ENCODE measurements at regions not wholly inside any gene's neighbourhood (a gene's known extent, or its start where the extent isn't known, plus 50 kb on each side); places are given as distances from the start of the nearest gene placed in this dataset.

GRCh38 chr13:73388586-73388985 is 329.8 kb downstream of the KLF5 start:
- intact Hi-C loops (cut with DNase I): no loop called here

GRCh38 chr13:73387318-73387717 is 328.5 kb downstream of the KLF5 start:
- no peak overlapping the region for H3K4me3 ChIP-seq
- H3K27ac ChIP-seq: no peak overlapping the region
- H3K4me1 ChIP-seq: no peaks in the 10 kb centered on the region
- intact Hi-C loops (cut with DNase I): no loop called here
- no peaks in the 10 kb centered on the region for H3K9me3 ChIP-seq
- DNase-seq: no peak
- no peak for TF ChIP-seq CTCF (IDR thresholded peaks at IDR 0.05)
- no peaks in the 10 kb centered on the region for H3K36me3 ChIP-seq
- H3K9ac ChIP-seq (ENCODE audit: low read depth in 2 of 2, low read length in 2 of 2): no peak overlapping the region
- H3K27me3 ChIP-seq: no peaks in the 10 kb centered on the region

More at GRCh38 chr13:73388586-73388985, 329.8 kb downstream of the KLF5 start:
- no peaks in the 10 kb centered on the region for H3K27me3 ChIP-seq
- H3K36me3 ChIP-seq: no peaks in the 10 kb centered on the region
- no peak for TF ChIP-seq CTCF (IDR thresholded peaks at IDR 0.05)
- no peaks in the 10 kb centered on the region for H3K4me1 ChIP-seq
- H3K9me3 ChIP-seq: no peaks in the 10 kb centered on the region
- DNase-seq: no peak
- H3K9ac ChIP-seq (ENCODE audit: low read depth in 2 of 2, low read length in 2 of 2): no peak overlapping the region
- no peak overlapping the region for H3K4me3 ChIP-seq
- no peak overlapping the region for H3K27ac ChIP-seq

GRCh38 chr13:73385848-73386247 is 327.0 kb downstream of the KLF5 start:
- DNase-seq: no peak
- Histone ChIP-seq H3K27ac (no peak overlapping the region), H3K36me3 (no peaks in the 10 kb centered on the region), H3K27me3 (no peaks in the 10 kb centered on the region), H3K4me1 (no peaks in the 10 kb centered on the region), H3K4me3 (no peak overlapping the region), H3K9me3 (no peaks in the 10 kb centered on the region), H3K9ac (ENCODE audit: low read depth in 2 of 2, low read length in 2 of 2) (no peak overlapping the region)
- TF ChIP-seq CTCF (IDR thresholded peaks at IDR 0.05): no peak
- intact Hi-C loops (cut with DNase I): no loop called here

- no peak for TF ChIP-seq CTCF (IDR thresholded peaks at IDR 0.05)
- no peaks in the 10 kb centered on the region for H3K36me3 ChIP-seq
- peak overlapping the region; percentile 62 for H3K27ac ChIP-seq
- DNase-seq: no peak
- H3K9me3 ChIP-seq: no peaks in the 10 kb centered on the region
- peaks cover 4% of the 10 kb centered on the region for H3K4me1 ChIP-seq
- no peak overlapping the region for H3K4me3 ChIP-seq
- H3K27me3 ChIP-seq: no peaks in the 10 kb centered on the region
- intact Hi-C loops (cut with DNase I): no loop called here
- H3K9ac ChIP-seq (ENCODE audit: low read depth in 2 of 2, low read length in 2 of 2): no peak overlapping the region
Measured at GRCh38 chr13:73372666-73373627, 314.1 kb downstream of the KLF5 start.

- Histone ChIP-seq H3K27ac (peak overlapping the region; percentile 40), H3K9me3 (no peaks in the 10 kb centered on the region), H3K9ac (ENCODE audit: low read depth in 2 of 2, low read length in 2 of 2) (no peak overlapping the region), H3K4me1 (peaks cover 4% of the 10 kb centered on the region), H3K4me3 (no peak overlapping the region), H3K27me3 (no peaks in the 10 kb centered on the region), H3K36me3 (no peaks in the 10 kb centered on the region)
- intact Hi-C loops (cut with DNase I): no loop called here
- TF ChIP-seq CTCF (IDR thresholded peaks at IDR 0.05): no peak
- no peak for DNase-seq
Measured at GRCh38 chr13:73370066-73370465, 311.3 kb downstream of the KLF5 start.

Data from colonic mucosa (tissue), 4 donors.